ENCODE measurements at regions not wholly inside any gene's neighbourhood (a gene's known extent, or its start where the extent isn't known, plus 50 kb on each side); places are given as distances from the start of the nearest gene placed in this dataset.

DNA sequence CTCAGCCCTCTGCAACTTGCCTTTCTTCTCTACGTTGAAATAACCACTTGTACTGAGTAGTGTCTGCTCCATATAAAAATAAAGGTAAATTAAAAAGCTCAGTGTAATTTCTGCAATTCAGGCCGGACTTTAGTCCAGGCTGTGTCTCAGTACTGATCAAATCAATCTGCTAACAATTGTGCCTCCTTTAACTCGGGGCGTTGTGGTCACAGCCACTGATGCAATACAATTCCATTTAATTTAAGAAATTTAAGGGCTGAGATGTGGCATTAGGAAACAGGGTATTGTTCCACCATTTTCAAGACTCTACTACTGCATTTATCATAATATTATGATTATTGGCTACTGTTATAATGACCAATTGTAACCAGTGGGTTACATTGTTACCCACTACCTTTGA lies 60.0 kb upstream of the NPAS2 start:
- TF ChIP-seq, protein P1, sequence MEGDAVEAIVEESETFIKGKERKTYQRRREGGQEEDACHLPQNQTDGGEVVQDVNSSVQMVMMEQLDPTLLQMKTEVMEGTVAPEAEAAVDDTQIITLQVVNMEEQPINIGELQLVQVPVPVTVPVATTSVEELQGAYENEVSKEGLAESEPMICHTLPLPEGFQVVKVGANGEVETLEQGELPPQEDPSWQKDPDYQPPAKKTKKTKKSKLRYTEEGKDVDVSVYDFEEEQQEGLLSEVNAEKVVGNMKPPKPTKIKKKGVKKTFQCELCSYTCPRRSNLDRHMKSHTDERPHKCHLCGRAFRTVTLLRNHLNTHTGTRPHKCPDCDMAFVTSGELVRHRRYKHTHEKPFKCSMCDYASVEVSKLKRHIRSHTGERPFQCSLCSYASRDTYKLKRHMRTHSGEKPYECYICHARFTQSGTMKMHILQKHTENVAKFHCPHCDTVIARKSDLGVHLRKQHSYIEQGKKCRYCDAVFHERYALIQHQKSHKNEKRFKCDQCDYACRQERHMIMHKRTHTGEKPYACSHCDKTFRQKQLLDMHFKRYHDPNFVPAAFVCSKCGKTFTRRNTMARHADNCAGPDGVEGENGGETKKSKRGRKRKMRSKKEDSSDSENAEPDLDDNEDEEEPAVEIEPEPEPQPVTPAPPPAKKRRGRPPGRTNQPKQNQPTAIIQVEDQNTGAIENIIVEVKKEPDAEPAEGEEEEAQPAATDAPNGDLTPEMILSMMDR (conservative IDR thresholded peaks at IDR 0.05; ENCODE audit: low read length), result no peak
- no peak overlapping the region for H3K4me3 ChIP-seq (ENCODE audit: low read length)
- DNase-seq (ENCODE audit: low read depth), result peak; percentile 45

DNA sequence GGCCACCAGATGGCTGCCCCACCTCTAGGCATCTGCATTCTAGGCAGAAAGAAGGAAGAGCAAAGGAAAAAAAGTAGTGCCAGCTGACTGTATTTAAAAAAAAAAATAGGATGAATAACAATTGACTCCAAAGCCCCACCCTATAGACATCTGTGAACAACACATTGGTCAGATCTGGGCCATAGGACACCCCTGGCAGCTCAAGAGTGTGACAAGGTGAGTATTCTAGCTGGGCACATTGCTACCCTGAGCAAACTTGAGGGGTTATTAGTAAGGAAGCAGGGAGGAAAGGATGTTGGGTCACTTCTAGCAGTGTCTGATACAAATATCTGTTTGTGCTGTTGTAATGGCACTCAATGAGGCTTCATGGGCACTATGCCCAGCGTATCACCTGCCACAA lies 58.6 kb upstream of the NPAS2 start:
- H3K4me3 ChIP-seq (ENCODE audit: low read length), result no peak overlapping the region
- no peak for DNase-seq (ENCODE audit: low read depth)
- TF ChIP-seq, protein P1 (conservative IDR thresholded peaks at IDR 0.05; ENCODE audit: low read length), result no peak

DNA sequence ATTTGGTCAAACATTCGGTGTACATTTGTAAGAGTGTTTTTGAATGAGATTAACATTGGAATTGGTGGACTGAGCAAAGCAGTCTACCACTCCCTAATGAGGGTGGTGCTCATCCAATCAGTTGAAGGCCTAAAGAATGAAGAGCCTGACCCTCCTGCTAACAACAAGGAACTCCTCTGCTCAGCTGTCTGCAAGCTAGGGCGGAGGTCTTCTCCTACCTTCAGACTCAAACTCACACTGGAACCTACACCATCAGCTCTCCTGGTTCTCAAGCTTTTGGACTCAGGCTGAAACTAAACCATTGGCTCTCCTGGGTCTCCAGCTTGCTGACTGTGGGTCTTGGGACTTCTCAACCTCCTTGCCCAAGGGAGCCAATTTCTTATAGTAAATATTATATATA lies 55.5 kb upstream of the NPAS2 start:
- H3K4me3 ChIP-seq (ENCODE audit: low read length), result no peak overlapping the region
- TF ChIP-seq, protein P1 (conservative IDR thresholded peaks at IDR 0.05; ENCODE audit: low read length), result no peak
- no peak for DNase-seq (ENCODE audit: low read depth)

DNA sequence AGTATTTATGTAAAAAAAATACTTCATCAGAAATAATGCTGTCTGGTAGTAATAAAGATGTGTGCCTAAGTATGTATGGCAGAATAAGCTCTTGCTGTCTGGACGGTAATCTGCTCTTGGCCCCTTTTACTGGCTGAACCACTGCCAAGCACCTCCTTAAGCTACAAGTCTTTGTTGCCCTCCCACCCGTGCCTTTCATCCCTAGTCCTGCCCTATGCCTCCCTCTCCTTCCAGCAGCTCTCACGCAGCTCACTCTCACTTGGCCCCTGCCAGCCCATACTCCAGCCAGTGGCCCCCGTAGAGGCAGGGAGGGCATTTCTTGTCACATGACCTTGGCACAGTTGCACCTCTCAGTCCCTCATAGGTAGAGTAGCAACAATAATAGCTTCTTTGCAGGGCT lies 54.5 kb upstream of the NPAS2 start:
- H3K4me3 ChIP-seq (ENCODE audit: low read length), result no peak overlapping the region
- DNase-seq (ENCODE audit: low read depth), result no peak
- TF ChIP-seq, protein P1 (conservative IDR thresholded peaks at IDR 0.05; ENCODE audit: low read length), result no peak

DNA sequence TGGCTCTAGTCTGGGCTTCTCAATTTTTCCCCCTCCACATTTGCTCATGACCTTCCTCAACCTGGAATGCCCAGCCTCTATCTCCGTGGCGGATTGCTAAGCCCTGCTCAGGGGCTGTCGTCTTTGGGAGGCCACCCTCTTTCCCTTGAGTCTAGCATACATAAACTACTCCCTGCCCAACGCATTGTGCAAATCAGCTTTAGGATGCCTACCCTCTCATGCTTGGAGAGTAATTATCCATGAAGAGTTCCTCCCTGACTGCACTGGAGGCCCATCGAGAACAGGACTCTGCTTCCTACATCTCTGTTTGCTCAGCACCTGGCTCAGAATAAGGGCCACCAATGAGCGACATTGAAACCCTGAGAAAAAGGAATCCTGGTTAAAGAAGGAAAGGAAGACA lies 53.7 kb upstream of the NPAS2 start:
- no peak for DNase-seq (ENCODE audit: low read depth)
- H3K4me3 ChIP-seq (ENCODE audit: low read length), result no peak overlapping the region
- TF ChIP-seq, protein P1 (conservative IDR thresholded peaks at IDR 0.05; ENCODE audit: low read length), result no peak

DNA sequence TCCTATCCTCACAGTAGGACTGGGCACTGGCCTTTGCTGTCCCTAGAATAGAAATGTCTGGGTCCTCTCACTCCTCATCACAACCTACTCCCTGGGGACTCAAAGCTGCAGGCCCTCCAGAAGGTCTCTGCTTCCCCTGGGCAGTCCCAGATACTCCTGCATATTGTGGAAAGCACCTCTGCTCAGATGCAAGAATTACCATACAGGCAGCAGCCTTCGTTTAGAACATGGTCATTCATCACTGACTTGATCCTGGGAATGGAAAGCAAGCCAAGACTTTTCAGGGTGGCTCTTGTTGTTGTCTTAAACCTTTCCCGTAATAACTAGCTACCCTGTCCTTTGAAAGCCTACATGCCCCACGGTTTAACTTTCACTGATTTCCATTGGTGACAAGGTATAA lies 53.1 kb upstream of the NPAS2 start:
- DNase-seq (ENCODE audit: low read depth), result no peak
- TF ChIP-seq, protein P1 (conservative IDR thresholded peaks at IDR 0.05; ENCODE audit: low read length), result no peak
- H3K4me3 ChIP-seq (ENCODE audit: low read length), result no peak overlapping the region

DNA sequence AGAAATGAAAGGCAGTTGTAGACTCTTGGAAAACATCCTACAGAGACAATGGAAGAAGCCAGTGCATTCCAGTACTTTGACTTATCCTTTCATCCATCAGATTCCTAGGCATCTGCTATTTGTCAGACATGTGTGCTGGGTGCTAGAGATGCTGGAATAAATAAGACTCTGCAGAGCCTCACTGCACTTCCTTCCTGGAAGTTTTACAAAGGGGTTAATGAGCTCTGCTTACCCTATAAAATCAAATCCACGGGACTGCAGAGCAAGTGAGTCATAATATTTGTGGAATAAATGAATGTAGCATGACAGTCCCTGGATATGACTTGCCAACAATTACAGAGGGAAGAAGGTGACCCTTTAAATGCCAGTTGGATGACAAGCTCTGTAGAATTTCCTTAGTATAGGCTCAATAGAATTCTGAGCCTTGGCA lies 52.7 kb upstream of the NPAS2 start:
- H3K4me3 ChIP-seq (ENCODE audit: low read length), result no peak overlapping the region
- peak; percentile 69 for DNase-seq (ENCODE audit: low read depth)
- TF ChIP-seq, protein P1 (conservative IDR thresholded peaks at IDR 0.05; ENCODE audit: low read length), result no peak
